Sigmoid colon (tissue), 3 donors: ENCODE measurements at regions not wholly inside any gene's neighbourhood (a gene's known extent, or its start where the extent isn't known, plus 50 kb on each side); places are given as distances from the start of the nearest gene placed in this dataset.

Experiments
- POLR2A ChIP-seq, 2 donors: fragments of 450-650 bp; IDR thresholded peaks; one replicate each; pipeline ENCODE4 v1.6.1; 2016; ENCODE audit warnings: antibody characterized with exemption in 2 of 2, mild to moderate bottlenecking in 2 of 2, moderate library complexity in 2 of 2
- TF ChIP-seq, protein P1 (sequence below), 4 experiments: fragments of 450-650 bp in 3 of 4; fragments of 200-600 bp in 1 of 4; IDR thresholded peaks; one replicate each; pipeline ENCODE4 v1.5.1; 2016 to 2019; ENCODE audit warnings: antibody characterized with exemption in 4 of 4, mild to moderate bottlenecking in 3 of 4, moderate library complexity in 2 of 4

DNA sequence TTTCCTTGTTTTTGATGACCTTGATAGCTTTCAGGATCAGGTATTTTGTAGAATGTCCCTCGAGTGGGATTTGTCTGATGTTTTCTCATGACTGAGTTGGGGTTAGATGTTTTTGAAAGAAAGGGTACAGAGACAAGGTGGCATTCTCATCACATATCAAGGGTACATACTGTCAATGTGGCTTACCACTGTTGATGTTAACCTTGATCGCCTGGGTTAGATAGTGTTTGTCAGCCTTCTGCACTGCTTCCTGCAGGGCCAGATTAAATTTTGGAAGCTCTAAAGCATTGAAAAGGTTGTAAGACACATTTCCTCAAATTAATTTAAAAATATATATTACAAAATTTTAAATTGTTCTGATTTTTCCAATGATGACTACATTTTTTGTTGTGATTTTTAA, 287.4 kb upstream of the ACTBL2 start:
- TF ChIP-seq POLR2A (IDR thresholded peaks at IDR 0.05): no peak
- TF ChIP-seq, protein P1, sequence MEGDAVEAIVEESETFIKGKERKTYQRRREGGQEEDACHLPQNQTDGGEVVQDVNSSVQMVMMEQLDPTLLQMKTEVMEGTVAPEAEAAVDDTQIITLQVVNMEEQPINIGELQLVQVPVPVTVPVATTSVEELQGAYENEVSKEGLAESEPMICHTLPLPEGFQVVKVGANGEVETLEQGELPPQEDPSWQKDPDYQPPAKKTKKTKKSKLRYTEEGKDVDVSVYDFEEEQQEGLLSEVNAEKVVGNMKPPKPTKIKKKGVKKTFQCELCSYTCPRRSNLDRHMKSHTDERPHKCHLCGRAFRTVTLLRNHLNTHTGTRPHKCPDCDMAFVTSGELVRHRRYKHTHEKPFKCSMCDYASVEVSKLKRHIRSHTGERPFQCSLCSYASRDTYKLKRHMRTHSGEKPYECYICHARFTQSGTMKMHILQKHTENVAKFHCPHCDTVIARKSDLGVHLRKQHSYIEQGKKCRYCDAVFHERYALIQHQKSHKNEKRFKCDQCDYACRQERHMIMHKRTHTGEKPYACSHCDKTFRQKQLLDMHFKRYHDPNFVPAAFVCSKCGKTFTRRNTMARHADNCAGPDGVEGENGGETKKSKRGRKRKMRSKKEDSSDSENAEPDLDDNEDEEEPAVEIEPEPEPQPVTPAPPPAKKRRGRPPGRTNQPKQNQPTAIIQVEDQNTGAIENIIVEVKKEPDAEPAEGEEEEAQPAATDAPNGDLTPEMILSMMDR (IDR thresholded peaks at IDR 0.05): no peak
